PFSK-1 (cell line): ENCODE measurements at regions not wholly inside any gene's neighbourhood (a gene's known extent, or its start where the extent isn't known, plus 50 kb on each side); places are given as distances from the start of the nearest gene placed in this dataset.

Experiments used
- POLR2AphosphoS5 ChIP-seq: IDR thresholded peaks from 2 replicates; pipeline ENCODE4 v1.6.1; 2012; ENCODE audit warnings: low read depth, mild to moderate bottlenecking, control low read depth, low read length, moderate library complexity
- REST ChIP-seq, 2 experiments: IDR thresholded peaks; 2 replicates each; pipeline versions ENCODE4 v1.6.1 to v1.8.0; 2011 to 2012; ENCODE audit warnings: low read depth in 2 of 2, low read length in 2 of 2, control low read depth in 1 of 2, inconsistent platforms in 1 of 2, mild to moderate bottlenecking in 1 of 2, moderate library complexity in 1 of 2; ENCODE audit not compliant: insufficient read depth in 1 of 2
- SIN3A ChIP-seq: IDR thresholded peaks from 2 replicates; pipeline ENCODE4 v1.6.1; 2012; ENCODE audit warnings: mild to moderate bottlenecking, low read length, moderate library complexity, borderline replicate concordance; ENCODE audit not compliant: insufficient read depth

- TF ChIP-seq SIN3A (no peak), POLR2AphosphoS5 (no peak), REST (IDR thresholded peaks at IDR 0.05; ENCODE audit: insufficient read depth in 1 of 2, low read depth in 2 of 2, low read length in 2 of 2) (no peak)
Observed at GRCh38 chr5:2378976-2379375, 372.5 kb downstream of the IRX2 start.
